H9 (cell line): ENCODE measurements at regions not wholly inside any gene's neighbourhood (a gene's known extent, or its start where the extent isn't known, plus 50 kb on each side); places are given as distances from the start of the nearest gene placed in this dataset.

Experiments
- DNase-seq: peaks from one replicate; pipeline ENCODE4 v3.0.0-alpha.2; 2017
- H2AFZ ChIP-seq: one replicate; pipeline ENCODE4 v1.6.1; 2013; ENCODE audit warnings: mild to moderate bottlenecking, low read length, control low read depth, moderate library complexity
- H2AK5ac ChIP-seq: 2 replicates; pipeline ENCODE4 v1.6.1; 2013; ENCODE audit warnings: low read length, control low read depth, mixed read lengths; ENCODE audit not compliant: insufficient read length
- H2BK120ac ChIP-seq: one replicate; pipeline ENCODE4 v1.6.1; 2013; ENCODE audit warnings: low read depth, mild to moderate bottlenecking, low read length, control low read depth, inconsistent platforms; ENCODE audit not compliant: poor library complexity, severe bottlenecking
- H2BK12ac ChIP-seq: 2 replicates; pipeline ENCODE4 v1.6.1; 2013; ENCODE audit warnings: low read length, control low read depth, mixed read lengths, low read depth; ENCODE audit not compliant: insufficient read length
- H2BK15ac ChIP-seq: 2 replicates; pipeline ENCODE4 v1.6.1; 2013; ENCODE audit warnings: low read depth, low read length, control low read depth
- H2BK20ac ChIP-seq: one replicate; pipeline ENCODE4 v1.6.1; 2013; ENCODE audit warnings: low read depth, mild to moderate bottlenecking, low read length, control low read depth, inconsistent platforms; ENCODE audit not compliant: poor library complexity, severe bottlenecking
- H2BK5ac ChIP-seq: 2 replicates; pipeline ENCODE4 v1.6.1; 2013; ENCODE audit warnings: low read length, control low read depth, mixed read lengths; ENCODE audit not compliant: insufficient read length
- H3K14ac ChIP-seq: 2 replicates; pipeline ENCODE4 v1.6.1; 2013; ENCODE audit warnings: low read length, control low read depth; ENCODE audit not compliant: insufficient read depth
- H3K18ac ChIP-seq: 2 replicates; pipeline ENCODE4 v1.6.1; 2013; ENCODE audit warnings: low read depth, mild to moderate bottlenecking, mixed read lengths, low read length, control low read depth; ENCODE audit not compliant: insufficient read length
- H3K23ac ChIP-seq: 2 replicates; pipeline ENCODE4 v1.6.1; 2013; ENCODE audit warnings: low read length, control low read depth, mixed read lengths, low read depth; ENCODE audit not compliant: insufficient read length
- H3K23me2 ChIP-seq: 2 replicates; pipeline ENCODE4 v1.6.1; 2013; ENCODE audit warnings: low read depth, mild to moderate bottlenecking, mixed read lengths, low read length, control low read depth; ENCODE audit not compliant: insufficient read length, poor library complexity, severe bottlenecking
- H3K27ac ChIP-seq: 2 replicates; pipeline ENCODE4 v1.5.1; 2013; ENCODE audit warnings: low read length, control low read depth, mixed read lengths, low read depth; ENCODE audit not compliant: insufficient read length
- H3K27me3 ChIP-seq: 2 replicates; pipeline ENCODE4 v1.6.1; 2013; ENCODE audit warnings: low read length, control low read depth, inconsistent platforms; ENCODE audit not compliant: insufficient read depth
- H3K4ac ChIP-seq: 2 replicates; pipeline ENCODE4 v1.6.1; 2013; ENCODE audit warnings: low read depth, mild to moderate bottlenecking, control low read depth, inconsistent platforms, low read length, moderate library complexity
- H3K4me1 ChIP-seq: 2 replicates; pipeline ENCODE4 v1.6.1; 2013; ENCODE audit warnings: low read length, control low read depth, inconsistent platforms; ENCODE audit not compliant: insufficient read depth
- H3K4me2 ChIP-seq: 2 replicates; pipeline ENCODE4 v1.6.1; 2013; ENCODE audit warnings: low read length, control low read depth, mixed read lengths; ENCODE audit not compliant: insufficient read length, insufficient read depth
- H3K56ac ChIP-seq: 2 replicates; pipeline ENCODE4 v1.6.1; 2013; ENCODE audit warnings: low read depth, mild to moderate bottlenecking, mixed read lengths, low read length, control low read depth; ENCODE audit not compliant: insufficient read length
- H3K79me1 ChIP-seq: 2 replicates; pipeline ENCODE4 v1.6.1; 2013; ENCODE audit warnings: low read depth, mild to moderate bottlenecking, moderate library complexity, low read length, control low read depth, inconsistent platforms; ENCODE audit not compliant: insufficient read depth, poor library complexity, severe bottlenecking
- H3K79me2 ChIP-seq: 2 replicates; pipeline ENCODE4 v1.6.1; 2013; ENCODE audit warnings: low read length, control low read depth, inconsistent platforms; ENCODE audit not compliant: insufficient read depth
- H3K9ac ChIP-seq: 2 replicates; pipeline ENCODE4 v1.6.1; 2013; ENCODE audit warnings: low read length, control low read depth, mixed read lengths; ENCODE audit not compliant: insufficient read length; ENCODE audit errors: extremely low read depth
- H3K9me3 ChIP-seq: one replicate; pipeline ENCODE4 v1.6.1; 2013; ENCODE audit warnings: low read depth, low read length, inconsistent platforms; ENCODE audit not compliant: control insufficient read depth
- H3T11ph ChIP-seq: one replicate; pipeline ENCODE4 v1.6.1; 2013; ENCODE audit warnings: mild to moderate bottlenecking, low read length, control low read depth, inconsistent platforms
- H4K20me1 ChIP-seq: one replicate; pipeline ENCODE4 v1.6.1; 2013; ENCODE audit not compliant: control insufficient read depth, insufficient read length, insufficient read depth
- H4K5ac ChIP-seq: 2 replicates; pipeline ENCODE4 v1.6.1; 2013; ENCODE audit warnings: low read depth, mild to moderate bottlenecking, mixed read lengths, low read length, control low read depth; ENCODE audit not compliant: insufficient read length
- H4K8ac ChIP-seq: replicated peaks from 2 replicates; pipeline ENCODE4 v1.6.1; 2013; ENCODE audit warnings: low read length, control low read depth, mixed read lengths, low read depth; ENCODE audit not compliant: insufficient read length
- H4K91ac ChIP-seq: 2 replicates; pipeline ENCODE4 v1.6.1; 2013; ENCODE audit warnings: low read depth, mild to moderate bottlenecking, moderate library complexity, mixed read lengths, low read length, control low read depth; ENCODE audit not compliant: insufficient read length
- H3K27ac Mint-ChIP-seq, 3 experiments: 2 replicates in 2 of 3; 3 replicates in 1 of 3; pipeline ENCODE4 v1.8.0; 2020 to 2021; ENCODE audit warnings: mixed read lengths in 3 of 3, mild to moderate bottlenecking in 1 of 3, moderate library complexity in 1 of 3
- H3K27me3 Mint-ChIP-seq: 2 replicates; pipeline ENCODE4 v1.8.0; 2021; ENCODE audit warnings: low read depth, mild to moderate bottlenecking, moderate library complexity, mixed read lengths
- H3K36me3 Mint-ChIP-seq, 3 experiments: 2 replicates in 2 of 3; 3 replicates in 1 of 3; pipeline ENCODE4 v1.8.0; 2020 to 2021; ENCODE audit warnings: low read depth in 3 of 3, mixed read lengths in 3 of 3; ENCODE audit not compliant: insufficient read depth in 1 of 3
- H3K4me1 Mint-ChIP-seq, 2 experiments: 2 replicates each; pipeline ENCODE4 v1.8.0; 2020; ENCODE audit warnings: mixed read lengths in 2 of 2
- H3K4me3 Mint-ChIP-seq, 2 experiments: 2 replicates in 1 of 2; 3 replicates in 1 of 2; pipeline ENCODE4 v1.8.0; 2020 to 2021; ENCODE audit warnings: mild to moderate bottlenecking in 2 of 2, mixed read lengths in 2 of 2, moderate library complexity in 1 of 2
- H3K9me3 Mint-ChIP-seq, 2 experiments: 2 replicates in 1 of 2; 3 replicates in 1 of 2; pipeline ENCODE4 v1.8.0; 2020; ENCODE audit warnings: mild to moderate bottlenecking in 2 of 2, mixed read lengths in 2 of 2, moderate library complexity in 1 of 2
- CTCF ChIP-seq: fragments of 200-600 bp; sonication (generic); conservative IDR thresholded peaks from 3 replicates; pipeline ENCODE4 v1.8.0; 2021; ENCODE audit warnings: antibody characterized with exemption, mild to moderate bottlenecking
- WGBS: extraction: QIAGEN DNeasy Blood & Tissue Kit; methylation state at CpG from one replicate; pipeline ENCODE4 v1.1.7; 2013; ENCODE audit warnings: missing lambda C conversion rate, low lambda C conversion rate, mixed read lengths; ENCODE audit not compliant: insufficient read length; ENCODE audit errors: extremely low coverage; 5-methylcytosine and 5-hydroxymethylcytosine counted together

GRCh38 chr17:71380936-71381335 is 739.9 kb upstream of the SOX9 start:
- Histone ChIP-seq H4K20me1 (no peaks in the 10 kb centered on the region), H3K27me3 (no peaks in the 10 kb centered on the region), H3T11ph (no peak overlapping the region), H3K79me2 (no peaks in the 10 kb centered on the region), H3K9ac (no peak overlapping the region), H2BK5ac (no peak overlapping the region), H2BK20ac (no peak overlapping the region), H2BK120ac (no peak overlapping the region), H3K18ac (no peak overlapping the region), H3K79me1 (no peaks in the 10 kb centered on the region), H3K4me2 (no peak overlapping the region), H2BK12ac (no peak overlapping the region), H4K8ac (no peak overlapping the region), H3K9me3 (no peaks in the 10 kb centered on the region), H3K27ac (no peak overlapping the region), H2AFZ (no peak overlapping the region), H3K4me1 (no peaks in the 10 kb centered on the region), H4K5ac (no peak overlapping the region), H2BK15ac (no peak overlapping the region), H3K56ac (no peak overlapping the region), H2AK5ac (no peak overlapping the region), H4K91ac (no peak overlapping the region), H3K14ac (no peak overlapping the region), H3K23me2 (no peaks in the 10 kb centered on the region), H3K23ac (no peak overlapping the region), H3K4ac (no peak overlapping the region)
- TF ChIP-seq CTCF = no peak
- H3K27ac Mint-ChIP-seq = no peak overlapping the region
- H3K27me3 Mint-ChIP-seq = no peaks in the 10 kb centered on the region
- WGBS = no CpG with 5 or more reads among the region's 2 CpGs
- H3K9me3 Mint-ChIP-seq = no peaks in the 10 kb centered on the region; a peak in 1 of 5 replicates
- H3K4me3 Mint-ChIP-seq = no peak overlapping the region
- H3K4me1 Mint-ChIP-seq = no peaks in the 10 kb centered on the region
- DNase-seq = no peak
- no peaks in the 10 kb centered on the region for H3K36me3 Mint-ChIP-seq
